Forelimb muscle (tissue), 1 donor: ENCODE measurements at regions not wholly inside any gene's neighbourhood (a gene's known extent, or its start where the extent isn't known, plus 50 kb on each side); places are given as distances from the start of the nearest gene placed in this dataset.
"Not testable (repeated sequence)": the region's sequence is repeated elsewhere in the genome, so short reads cannot be mapped to it uniquely, and the experiment has no call there.

Experiments used
- DNase-seq: peaks from one replicate; pipeline ENCODE4 v3.0.0-alpha.2; 2013; ENCODE audit warnings: low read depth

GRCh38 chrX:63285375-63285774 is 65.8 kb downstream of the SPIN4 start:
- no peak for DNase-seq

- no peak for DNase-seq
Measured at GRCh38 chrX:63284659-63285058, 66.5 kb downstream of the SPIN4 start.

DNA sequence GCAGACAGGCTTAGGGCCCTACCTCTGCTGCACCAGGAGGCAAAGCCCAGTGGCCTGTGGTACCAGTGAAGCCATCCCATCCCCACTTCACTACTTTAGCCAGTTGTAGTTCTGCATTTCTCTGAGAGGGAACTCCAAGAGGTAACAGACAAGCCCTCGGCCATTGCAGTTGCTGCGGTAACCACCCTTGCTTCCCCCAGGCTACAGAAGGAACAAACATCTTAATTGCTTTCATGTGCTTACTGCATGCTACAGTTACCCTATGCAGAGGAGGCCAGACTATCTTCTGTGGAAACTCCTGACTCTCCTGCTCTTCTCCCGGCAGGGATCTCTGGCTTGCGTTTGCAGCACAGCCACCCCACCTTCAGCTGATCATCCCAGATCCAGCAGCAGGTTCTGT is 67.8 kb downstream of the SPIN4 start:
- no peak for DNase-seq

- DNase-seq = no peak
Measured at GRCh38 chrX:63282828-63283227, 68.3 kb downstream of the SPIN4 start.

DNA sequence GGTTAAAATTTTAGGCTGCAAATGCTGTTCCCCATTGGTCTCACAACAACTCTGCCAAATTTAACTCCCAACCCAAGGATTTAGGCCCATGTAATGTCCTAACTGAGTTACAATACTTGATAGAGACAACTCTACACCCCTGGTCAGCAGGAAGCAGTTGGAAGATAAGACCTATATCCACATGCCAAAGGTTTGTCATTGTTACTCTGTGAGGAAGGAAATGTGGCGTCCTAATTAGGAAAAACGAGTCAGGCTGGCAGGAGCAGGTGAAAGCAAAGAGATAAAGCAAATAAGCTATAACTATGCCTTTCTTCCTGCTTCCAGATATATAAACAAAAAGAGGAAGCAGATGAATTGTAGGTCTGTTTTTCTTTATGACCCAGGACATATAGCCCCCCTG is 69.1 kb downstream of the SPIN4 start:
- no peak for DNase-seq

DNA sequence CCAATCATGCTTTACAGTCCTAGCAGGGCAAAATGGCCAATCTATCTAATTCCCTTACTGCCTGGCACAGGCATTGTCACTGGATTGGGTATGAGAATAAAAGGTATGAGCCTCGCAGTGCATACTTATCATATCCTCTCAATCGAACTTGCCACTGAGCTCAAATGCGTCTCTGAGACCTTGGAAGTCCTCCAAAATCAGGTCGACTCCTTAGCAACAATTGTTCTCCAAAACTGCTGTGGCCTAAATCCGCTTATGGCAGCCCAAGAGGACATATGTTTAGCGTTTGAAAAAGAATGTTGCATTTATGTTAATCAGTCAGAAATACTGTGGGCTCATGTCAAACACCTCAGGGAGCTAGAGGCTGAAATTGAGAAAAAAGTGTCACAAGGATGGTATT is 69.7 kb downstream of the SPIN4 start:
- no peak for DNase-seq

DNA sequence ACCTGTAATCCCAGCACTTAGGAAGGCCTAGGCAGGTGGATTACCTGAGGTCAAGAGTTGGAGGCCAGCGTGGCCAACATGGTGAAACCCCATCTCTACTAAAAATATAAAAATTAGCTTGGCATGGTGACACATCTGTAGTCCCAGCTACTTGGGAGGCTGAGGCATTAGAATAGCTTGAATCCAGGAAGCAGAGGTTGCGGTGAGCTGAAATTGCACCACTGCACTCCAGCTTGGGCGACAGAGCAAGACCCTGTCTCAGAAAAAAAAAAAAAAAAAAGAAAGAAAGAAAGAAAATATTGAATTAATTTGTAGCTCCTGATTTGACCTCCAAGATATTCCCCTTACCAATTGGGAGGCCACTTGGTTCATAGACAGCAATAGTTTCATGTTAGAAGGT is 73.7 kb downstream of the SPIN4 start:
- DNase-seq = not testable (repeated sequence)

- DNase-seq = no peak
Measured at GRCh38 chrX:63275127-63275526, 76.0 kb downstream of the SPIN4 start.

GRCh38 chrX:63270873-63271272 is 80.3 kb downstream of the SPIN4 start:
- DNase-seq = no peak

- DNase-seq = no peak
Measured at GRCh38 chrX:63258144-63258543, 93.0 kb downstream of the SPIN4 start.

DNA sequence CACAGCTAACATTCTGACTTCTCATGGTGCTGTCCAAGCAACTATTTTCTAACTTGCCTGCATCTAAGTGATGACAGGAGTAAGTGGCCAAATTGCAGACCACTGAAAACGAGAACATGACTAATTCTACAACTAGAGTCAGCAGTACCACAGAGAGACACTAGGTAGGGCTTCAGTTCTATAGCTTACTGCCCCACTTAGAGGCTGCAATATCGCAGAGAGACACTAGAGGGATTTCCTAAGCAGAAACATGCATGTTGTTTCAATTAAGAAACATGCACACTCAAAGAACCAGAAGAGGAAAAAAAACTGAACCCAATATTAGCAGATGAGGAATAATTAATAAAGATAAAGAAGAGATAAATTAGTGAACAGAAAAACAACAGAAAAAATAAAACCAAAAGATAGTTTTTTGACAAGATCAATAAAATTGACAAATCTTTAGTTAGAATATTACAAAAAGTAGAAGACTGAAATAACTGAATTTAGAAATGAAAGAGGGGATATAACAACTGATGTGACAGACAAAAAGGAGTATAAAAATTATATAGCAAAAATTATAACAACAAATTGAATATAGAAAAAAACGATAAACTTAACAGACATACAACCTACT is 100.8 kb downstream of the SPIN4 start:
- peak; percentile 48 for DNase-seq

GRCh38 chrX:63242689-63243088 is 108.4 kb downstream of the SPIN4 start:
- DNase-seq = not testable (repeated sequence)

DNA sequence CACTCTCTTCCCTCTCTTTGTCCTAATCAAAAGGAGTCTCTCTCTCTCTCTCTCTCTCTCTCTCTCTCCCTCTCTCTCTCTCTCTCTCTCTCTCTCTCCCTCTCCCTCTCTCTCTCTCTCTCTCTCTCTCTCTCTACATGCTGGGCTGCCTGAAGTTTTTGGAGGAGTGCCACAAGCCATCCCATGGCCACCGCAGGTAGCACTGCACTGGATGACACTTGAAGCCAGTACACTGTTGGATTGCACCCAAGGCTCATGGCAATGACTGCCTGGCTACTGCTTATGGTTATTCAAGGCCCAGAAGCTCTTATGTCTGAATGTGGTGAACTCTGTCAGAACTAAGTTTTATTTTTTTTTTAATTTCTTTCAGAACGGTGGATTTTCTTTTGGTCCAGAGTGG is 115.2 kb downstream of the SPIN4 start:
- DNase-seq = not testable (repeated sequence)

DNA sequence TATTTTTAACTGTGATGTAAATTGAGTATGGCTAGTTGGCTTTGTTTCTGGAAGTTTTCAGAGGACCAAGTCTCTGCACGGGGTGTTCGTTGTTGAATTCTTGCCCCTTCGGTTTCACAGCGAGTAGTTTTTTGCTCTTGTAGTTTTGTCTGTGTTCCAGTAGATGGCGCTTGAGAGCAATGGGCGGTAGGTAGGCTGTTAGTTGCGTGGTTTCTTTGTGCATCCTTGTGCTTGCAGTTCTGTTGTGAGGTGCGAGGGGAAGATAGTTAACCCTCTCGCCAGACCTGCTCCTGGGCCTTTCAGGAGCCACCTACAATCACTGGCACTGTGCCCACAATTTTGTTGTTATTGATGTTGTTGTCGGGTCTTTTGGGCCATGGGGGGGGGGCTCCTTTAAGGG is 118.1 kb downstream of the SPIN4 start:
- DNase-seq = not testable (repeated sequence)

GRCh38 chrX:63218202-63218601 is 132.9 kb downstream of the SPIN4 start:
- DNase-seq = not testable (repeated sequence)

- DNase-seq = not testable (repeated sequence)
Measured at GRCh38 chrX:63217549-63217948, 133.6 kb downstream of the SPIN4 start.

DNA sequence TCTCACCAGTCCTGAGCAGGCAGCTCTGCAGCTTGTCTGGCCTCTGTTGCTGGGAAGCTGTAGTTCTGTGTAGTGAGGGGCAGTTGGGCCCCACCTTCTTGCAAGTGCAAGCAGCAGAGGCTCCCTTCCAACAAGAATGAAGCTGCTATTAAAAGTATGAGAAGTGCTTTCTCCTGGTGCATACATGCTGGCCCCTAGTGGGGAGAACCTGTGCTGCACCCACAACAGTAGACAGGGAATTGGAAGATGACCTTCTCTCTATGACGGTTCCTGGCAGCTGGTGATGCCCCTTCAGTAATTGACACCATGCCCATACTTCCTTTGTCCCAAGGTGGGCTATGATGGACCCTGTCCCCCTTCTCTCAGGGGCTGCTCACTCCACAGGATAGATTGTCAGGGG is 141.5 kb downstream of the SPIN4 start:
- DNase-seq = not testable (repeated sequence)

GRCh38 chrX:63209128-63209527 is 142.0 kb downstream of the SPIN4 start:
- not testable (repeated sequence) for DNase-seq

GRCh38 chrX:63204266-63205074 is 146.7 kb downstream of the SPIN4 start:
- DNase-seq = not testable (repeated sequence)

DNA sequence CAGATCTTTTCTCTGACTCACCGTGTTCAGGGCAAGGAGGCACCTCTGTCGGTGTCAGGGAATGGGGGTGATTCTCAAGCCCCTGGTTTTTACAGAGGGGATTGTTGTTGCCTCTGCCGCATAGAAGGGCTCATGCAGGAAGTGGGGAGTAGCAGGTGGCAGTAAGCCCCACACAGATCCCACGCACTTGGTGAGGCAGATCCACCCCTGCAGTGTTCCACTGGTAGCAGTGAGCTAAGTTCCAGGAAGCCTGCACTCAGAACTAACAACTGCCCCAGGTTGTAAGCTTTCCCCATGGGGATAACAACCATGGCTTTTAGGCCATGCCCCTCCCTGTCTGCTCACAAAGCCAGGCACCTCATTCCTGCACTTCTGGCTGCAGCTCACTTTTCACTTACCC is 149.1 kb downstream of the SPIN4 start:
- not testable (repeated sequence) for DNase-seq

DNA sequence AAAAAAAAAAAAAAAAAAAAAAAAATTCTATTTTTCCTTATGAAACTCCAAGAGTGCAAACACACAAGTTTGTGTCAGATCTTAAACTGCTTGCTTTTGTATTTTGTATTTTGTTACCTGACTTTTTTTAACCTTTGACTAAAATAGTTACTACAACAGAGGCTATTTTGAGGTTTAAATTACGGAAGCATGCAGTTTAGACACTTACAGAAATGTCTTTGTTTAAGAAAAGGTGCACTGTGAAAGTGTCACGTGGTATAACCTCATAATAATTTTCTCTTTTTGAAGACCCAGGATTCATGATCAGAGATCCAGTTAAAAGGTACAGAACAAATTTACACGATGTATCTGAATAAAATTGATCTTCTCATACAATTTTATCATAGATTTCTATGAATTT is 152.4 kb downstream of the SPIN4 start:
- not testable (repeated sequence) for DNase-seq

DNA sequence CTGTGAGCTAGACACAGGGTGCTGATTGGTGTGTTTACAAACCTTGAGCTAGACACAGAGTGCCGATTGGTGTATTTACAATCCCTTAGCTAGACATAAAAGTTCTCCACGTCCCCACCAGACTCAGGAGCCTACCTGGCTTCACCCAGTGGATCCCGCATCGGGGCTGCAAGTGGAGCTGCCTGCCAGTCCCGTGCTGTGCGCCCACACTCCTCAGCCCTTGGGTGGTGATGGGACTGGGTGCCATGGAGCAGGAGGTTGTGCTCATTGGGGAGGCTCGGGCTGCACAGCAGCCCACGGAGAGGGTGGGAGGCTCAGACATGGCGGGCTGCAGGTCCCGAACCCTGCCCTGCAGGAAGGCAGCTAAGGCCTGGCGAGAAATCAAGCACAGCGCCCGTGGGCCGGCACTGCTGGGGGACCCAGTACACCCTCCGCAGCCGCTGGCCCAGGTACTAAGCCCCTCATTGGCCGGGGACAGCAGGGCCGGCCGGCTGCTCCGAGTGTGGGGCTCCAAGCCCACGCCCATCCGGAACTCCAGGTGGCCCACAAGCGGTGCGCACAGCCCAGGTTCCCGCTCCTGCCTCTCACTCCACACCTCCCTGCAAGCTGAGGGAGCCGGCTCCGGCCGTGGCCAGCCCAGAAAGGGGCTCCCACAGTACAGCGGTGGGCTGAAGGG is 158.6 kb downstream of the SPIN4 start:
- DNase-seq = not testable (repeated sequence)

GRCh38 chrX:63186137-63186536 is 165.0 kb downstream of the SPIN4 start:
- DNase-seq = no peak
